ENCODE measurements at regions not wholly inside any gene's neighbourhood (a gene's known extent, or its start where the extent isn't known, plus 50 kb on each side); places are given as distances from the start of the nearest gene placed in this dataset.
"Not testable (repeated sequence)": the region's sequence is repeated elsewhere in the genome, so short reads cannot be mapped to it uniquely, and the experiment has no call there.

DNA sequence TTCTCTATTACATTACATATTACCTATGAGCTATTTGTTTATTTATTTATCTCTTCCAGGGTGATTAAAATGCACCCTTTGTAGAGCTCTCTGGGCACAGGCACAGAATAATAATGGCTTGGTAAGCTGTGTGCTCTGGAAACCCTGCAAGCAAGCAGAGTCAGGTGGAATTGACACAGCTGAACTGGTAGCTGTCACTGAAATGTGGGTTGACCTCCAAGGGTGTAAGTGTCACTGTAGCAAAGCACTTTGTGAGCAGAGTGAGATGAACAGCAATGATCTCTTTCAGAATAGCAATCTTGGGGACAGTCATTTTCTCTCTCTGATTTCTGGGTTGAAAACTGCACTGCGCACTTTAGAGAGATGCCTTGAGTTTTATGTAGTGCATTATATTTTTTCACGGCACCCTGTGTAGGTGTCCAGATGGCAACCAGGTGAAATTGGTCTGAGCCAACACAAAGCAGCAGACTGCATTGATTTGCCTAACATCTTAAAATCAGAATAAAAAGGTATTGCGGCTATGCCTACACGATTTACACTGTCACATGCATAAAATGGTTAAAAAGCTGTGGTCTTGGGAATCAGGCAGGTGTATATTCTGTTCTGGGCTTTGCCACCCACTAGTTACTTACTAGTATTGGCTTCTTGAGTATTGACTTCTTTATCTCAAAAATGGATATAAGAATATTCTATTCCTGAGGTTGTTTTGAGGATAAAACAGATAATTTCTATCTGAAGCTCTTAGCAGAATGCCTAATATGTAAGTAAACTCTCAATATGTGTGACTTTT is 450.3 kb downstream of the RAPGEF2 start:
- DNase-seq, result peak; percentile 6

DNA sequence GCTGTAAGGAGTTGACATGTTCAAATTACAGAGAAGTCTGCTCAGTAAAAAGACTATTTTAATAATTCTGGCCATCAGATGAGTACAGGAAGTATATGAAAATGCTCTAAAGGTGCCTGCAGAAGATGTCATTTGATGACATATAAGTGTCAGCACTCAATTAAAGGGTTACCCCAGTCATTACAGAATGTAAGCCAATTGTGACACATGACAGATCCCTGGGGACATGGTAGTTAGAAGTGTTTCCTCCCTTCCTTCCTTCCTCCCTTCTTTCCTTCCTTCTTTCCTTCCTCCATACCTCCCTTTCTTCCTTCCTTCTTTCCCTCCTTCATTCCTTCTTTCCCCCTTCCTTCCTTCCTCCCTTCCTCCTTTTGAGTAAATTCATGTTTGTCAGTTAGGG is 453.0 kb downstream of the RAPGEF2 start:
- no peak for DNase-seq

DNA sequence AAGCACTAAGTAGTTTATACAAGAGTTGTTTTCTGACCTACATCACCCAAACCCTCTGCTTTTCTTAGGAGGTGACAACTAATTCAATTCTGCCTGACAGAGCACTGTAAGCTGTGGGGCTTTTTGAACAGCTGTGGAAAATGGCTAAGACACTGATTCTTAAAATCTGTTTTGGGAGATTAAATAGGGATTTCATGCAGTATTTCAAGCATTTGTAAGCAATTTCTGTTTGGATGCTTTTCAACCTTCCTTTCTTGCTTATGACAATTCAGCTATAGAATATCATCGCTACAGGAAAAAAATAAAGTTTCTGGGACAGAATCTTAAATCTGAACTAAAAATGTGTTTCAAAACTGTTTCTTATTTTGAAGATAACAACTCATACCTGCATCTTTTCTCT is 459.5 kb downstream of the RAPGEF2 start:
- peak; percentile 17 for DNase-seq

DNA sequence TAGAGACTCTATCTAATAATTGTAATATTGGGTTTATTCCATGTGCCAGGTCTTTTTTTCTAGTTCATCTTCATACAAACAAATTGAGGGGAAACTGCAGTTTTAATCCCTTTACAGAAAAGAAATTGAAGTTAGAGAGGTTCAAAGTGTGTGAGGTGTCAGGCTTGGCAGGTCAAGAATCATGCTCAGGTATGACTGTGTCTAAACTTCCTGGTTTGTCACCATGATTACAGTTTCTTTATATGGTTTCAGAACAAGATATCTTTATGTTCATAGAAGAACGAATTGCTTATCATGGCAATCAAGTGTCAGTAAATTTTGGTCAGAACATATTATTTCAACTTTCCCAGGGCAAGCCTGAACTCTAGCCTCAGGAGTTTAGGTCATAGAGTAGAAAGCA is 460.4 kb downstream of the RAPGEF2 start:
- no peak for DNase-seq

DNA sequence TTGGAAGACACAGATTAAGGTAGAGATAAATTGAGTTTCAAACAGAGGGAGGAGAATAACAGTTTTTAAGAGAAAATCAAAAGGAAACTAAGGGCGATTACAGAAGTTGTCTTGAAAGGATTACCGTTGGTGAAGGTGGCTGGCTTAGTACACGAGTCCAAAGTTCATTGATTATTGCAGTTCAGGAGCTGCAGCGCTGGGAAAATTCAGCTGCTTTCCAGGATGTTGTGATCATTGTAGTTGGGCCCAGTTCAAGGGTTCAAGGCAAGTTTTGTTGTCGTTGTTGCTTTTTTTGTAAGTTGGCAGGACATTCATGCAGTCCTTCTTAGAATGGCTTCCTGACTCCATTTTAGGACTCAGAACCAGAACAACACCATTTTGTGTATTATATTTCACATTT is 461.7 kb downstream of the RAPGEF2 start:
- no peak for DNase-seq

DNA sequence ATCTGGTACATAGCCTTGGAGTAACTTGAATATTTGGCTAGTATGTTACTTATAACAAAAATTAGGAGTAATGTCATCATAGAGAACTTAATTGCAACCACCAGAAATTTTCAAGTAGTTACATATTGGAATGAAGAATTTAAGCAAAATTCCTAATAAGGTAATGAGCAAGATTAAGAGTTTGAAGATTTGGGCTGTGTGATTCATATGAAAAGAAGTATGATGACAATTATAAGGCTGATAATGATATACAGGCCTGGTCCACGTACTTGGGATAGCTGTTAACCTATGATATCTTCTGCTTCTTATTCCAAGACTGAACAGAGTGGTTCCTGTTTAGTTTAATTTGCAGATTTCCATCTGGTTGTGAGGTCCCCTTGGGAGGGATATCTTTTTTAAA is 463.9 kb downstream of the RAPGEF2 start:
- no peak for DNase-seq

DNA sequence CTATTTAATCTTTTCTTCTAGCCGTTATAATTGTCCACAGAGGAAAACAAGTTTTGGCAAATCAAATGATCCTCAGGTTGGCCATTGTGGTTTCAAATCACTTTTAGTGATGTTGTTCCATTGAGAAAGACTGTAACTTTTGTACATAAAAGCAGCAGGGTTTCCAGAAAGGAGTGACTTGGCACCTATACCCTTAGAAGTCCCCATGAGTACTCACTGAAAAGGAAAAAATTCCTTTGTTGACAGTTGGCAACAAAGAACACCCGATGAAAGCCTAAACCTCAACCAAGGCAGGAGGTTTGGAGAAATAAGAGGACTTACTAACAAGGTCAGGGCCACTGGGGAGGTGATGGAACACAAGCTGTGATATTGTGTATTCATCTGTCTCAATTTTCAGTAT is 474.4 kb downstream of the RAPGEF2 start:
- DNase-seq, result no peak

DNA sequence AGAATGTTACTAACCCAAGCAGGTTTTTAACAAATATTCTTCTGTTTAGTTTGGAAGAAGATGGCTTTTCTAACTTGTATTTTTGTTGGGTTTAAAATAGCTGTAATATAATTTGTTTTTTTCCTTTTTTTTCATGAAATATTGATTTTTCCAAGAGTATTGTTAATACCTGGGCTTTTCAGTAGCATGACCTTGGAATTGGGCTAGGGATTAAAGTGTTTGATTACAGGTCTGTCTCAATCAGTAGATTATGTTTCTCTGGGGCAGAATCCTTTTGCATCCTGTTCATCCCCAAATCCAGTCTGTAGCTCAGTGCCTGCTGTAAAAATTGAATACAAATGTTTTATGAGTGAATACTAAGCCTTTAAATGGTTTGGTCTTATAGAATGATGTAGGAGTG is 479.8 kb downstream of the RAPGEF2 start:
- no peak for DNase-seq

DNA sequence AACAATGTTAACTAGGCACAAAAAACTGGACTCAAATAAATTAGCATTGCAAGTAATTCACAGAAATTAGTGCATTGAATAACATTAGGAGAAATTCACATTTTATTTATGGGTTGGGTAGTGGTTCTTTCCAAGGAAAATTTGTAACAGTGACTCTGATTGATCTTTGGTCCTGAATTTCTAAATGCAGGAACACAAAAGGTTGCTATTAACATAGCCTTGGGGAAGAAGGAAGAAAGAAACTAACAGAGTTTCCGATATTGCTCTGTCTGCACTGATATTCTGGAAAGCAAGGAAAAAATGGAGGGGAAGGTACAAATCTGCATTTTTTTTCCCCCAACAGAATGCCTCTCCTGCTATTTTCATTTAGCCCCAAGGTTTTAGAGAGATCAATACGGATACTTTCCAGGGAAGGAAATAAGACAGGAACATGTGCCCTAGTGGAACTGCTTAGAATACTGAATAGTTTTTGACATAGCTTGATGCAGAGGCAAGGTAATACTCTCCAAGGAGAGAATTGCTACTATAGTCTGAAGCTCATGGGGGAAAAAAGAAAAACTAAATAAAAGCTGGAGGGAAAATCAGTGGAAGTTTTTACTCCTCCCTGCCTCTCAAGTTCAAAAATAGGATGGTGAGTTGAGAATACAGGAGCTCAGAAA is 490.1 kb downstream of the RAPGEF2 start:
- peak; percentile 3 for DNase-seq

DNA sequence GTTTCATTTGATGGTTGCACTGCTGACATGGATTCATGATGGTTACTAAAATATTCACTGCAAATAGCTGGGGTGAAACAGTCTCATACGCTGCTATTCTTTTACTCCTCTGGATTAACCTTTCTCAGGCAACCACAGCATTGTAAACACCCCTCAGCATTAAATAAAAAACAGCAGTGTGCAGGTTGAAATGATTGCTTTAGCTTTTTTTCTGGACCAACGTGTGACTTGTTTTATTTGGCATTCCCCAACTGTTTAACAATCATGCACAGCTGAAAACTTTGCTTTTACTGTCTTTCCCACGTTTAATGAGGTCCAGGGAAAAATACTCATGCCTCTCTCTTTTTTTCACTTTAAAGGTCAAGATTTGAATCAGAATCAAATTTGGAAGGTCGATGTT is 490.8 kb downstream of the RAPGEF2 start:
- DNase-seq, result no peak

DNA sequence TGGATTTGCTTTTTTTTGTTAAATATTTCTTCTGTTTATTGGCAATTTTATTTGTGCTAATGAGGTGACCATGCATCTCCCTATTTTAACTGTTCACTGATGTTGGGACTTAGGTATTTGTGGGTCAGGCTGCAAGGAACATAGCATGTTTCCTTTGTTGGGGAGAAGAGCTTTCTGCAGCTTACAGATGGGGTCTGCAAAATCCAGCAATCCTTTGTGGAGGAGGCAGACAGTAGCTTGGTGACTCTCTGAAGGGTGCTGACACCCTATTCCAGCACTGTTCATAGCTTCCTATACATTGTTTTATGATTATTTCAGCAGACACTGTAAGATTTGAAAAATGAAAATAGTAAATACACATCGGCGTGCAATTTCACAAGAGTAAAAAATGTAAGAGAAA is 491.7 kb downstream of the RAPGEF2 start:
- no peak for DNase-seq

DNA sequence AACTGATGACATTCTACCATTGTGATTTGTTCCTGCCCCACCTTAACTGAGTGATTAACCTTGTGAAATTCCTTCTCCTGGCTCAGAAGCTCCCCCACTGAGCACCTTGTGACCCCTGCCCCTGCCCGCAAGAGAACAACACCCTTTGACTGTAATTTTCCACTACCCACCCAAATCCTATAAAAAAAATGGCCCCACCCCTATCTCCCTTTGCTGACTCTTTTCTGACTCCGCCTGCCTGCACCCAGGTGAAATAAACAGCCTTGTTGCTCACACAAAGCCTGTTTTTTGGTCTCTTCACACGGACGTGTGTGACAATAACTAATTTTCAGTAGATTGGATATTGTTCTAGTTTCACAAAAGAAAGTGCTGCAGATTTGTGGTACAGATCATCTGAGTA is 492.2 kb downstream of the RAPGEF2 start:
- not testable (repeated sequence) for DNase-seq

DNA sequence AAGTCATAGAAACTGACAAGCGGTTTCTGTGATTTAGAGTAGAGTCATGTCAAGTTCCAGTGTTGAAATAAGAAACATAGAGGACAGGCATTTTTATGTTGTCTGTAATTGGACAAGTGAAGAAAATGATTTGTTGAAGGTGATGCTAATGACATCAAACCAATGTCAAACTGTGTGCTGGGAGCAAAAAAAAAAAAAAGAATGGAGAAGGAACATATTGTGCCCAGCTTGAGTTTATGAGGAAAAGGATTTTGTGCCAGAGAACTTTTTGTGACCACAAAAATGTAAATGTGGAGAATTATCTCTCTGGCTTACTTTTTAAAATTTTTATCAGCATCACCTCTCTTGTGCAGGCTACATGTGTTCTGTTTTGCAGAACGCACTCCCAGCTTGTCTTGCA is 495.7 kb downstream of the RAPGEF2 start:
- DNase-seq, result no peak

DNA sequence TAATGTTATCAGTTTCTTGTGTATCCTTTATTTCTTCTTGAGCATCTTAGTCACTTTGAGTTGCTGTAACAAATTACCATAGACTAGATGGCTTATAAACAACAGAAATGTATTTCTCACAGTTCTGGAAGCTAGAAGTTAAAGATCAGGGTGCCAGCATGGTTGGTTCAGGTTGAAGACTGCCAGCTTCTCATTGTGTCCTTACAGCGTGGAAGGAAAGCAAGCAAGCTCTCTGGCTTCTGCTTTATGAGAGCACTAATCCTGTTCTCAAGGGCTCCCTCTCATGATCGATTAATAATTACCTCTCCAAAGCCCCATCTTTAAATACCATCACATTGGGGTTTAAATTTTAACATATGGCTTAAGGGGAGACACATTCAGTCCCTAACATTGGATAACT is 497.2 kb downstream of the RAPGEF2 start:
- DNase-seq, result no peak

DNA sequence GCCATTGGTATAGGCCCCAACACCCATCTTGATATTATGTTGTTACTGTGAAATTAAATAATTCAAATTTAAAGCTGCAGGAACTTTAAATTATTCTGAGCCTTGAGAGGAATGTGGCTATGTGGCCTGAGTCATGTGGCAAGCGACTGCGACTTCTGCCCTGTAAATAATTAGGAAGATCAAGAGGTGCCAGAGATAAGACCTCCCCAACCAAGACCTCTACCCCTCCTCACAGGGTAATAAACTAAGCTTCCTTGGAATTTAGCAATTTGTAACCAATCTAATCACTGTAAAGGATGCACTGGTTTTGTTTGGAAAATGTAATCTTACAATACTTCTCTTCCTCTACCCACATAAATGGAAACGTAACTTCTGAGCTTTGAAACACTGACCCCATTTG is 501.9 kb downstream of the RAPGEF2 start:
- DNase-seq, result no peak

DNA sequence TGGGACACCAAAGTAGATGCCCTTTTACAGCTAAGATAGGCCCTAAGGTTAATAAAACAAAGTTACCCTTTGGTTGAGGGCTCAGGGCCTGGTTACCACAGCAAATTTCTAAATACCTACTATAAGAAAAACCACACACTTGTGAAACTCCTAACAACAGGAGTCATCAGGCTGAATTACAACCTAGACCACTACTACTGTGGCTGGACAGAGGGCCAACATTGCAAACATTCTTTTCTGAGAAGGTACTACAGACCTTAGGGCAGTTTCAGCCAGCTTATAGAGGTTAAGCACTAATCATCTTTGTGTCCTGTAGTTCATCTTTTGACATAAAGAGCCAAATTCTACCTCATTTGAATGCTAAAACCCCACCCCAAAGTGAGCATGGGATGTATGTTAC is 504.0 kb downstream of the RAPGEF2 start:
- DNase-seq, result no peak

DNA sequence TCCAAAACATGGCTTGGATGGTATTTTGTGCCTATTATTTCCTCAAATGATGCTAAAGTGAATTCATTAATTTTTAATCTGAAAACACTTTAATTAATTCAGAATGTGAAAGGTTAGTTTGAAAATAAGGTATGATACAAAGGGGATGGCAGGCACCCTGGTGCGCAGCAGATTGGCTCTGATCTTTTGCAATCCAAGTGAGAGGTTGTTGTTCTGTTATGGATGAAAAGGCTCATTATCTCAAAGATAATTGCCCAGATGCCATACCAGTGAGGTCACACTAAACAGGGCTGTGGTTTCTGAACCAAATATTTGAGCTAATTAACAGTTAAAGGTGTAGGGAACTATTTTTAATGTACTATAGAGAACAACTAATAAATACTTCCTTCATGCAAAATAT is 504.9 kb downstream of the RAPGEF2 start:
- DNase-seq, result peak; percentile 44

DNA sequence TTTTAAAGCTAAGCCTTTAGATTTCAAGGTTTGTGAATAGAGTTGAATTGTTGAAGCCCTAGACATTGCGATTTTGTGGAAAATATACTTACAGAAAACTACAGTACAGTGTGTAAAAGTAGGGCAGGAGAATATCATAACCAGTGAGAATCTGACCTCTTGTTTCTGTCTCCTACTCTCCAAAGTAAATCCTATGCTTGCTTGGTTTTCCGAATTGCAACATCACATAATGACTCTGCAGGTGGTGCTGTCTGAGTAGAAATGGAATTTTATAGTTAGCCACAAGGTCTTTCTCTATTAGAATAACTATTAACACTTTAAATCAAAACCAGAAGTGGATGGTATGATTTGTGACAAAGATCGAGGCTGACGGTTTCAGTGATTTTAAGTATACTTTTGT is 505.6 kb downstream of the RAPGEF2 start:
- peak; percentile 10 for DNase-seq

DNA sequence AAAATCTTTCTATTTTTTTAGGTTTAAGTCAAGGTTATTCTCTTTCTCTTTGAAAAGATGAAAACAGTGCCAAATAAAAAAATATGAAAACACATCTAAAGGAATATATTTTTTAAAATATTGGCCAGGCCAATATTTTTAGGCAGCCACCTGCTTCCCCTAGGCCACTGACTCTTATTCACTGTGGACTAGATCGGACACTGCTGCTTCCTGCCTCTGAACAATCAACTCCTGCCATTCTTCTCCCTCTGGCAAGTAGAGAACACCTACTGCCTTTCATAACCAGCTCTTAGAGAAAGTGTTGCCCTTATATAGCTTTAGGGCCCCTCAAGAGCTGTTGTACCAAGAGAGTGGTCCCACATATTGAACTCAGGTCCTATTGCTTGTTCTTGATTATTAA is 529.2 kb downstream of the RAPGEF2 start:
- DNase-seq, result no peak

DNA sequence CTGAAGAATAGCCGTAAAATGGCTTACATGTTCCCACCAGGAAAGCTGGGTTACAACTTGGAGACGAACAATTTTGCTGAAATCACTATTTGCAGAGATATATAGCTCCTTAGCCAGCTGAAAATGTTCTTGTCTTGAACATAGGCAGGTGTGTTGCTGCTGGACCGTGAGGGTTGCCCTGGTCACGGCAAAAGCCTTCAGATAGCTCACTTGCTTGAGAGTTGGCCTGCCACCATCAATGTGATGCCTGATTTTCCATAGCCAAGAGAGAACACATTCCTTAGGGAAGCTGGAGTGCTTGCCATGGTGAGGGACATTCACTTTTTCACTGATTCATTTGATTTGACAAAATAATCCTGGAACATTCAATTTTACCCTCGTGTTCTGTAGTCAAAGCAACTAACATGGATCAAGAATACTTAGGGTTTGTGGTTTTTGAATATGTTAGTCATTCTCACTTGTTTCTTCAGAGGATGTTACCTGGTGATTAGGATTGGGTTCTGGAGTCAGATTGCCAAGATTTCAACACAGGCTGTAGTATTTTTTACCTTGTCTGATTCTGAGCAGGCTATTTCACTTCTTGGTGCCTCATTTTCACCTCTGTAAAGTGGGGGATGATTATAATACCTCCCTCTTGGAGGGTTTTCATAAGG is 536.9 kb downstream of the RAPGEF2 start:
- DNase-seq, result no peak

DNA sequence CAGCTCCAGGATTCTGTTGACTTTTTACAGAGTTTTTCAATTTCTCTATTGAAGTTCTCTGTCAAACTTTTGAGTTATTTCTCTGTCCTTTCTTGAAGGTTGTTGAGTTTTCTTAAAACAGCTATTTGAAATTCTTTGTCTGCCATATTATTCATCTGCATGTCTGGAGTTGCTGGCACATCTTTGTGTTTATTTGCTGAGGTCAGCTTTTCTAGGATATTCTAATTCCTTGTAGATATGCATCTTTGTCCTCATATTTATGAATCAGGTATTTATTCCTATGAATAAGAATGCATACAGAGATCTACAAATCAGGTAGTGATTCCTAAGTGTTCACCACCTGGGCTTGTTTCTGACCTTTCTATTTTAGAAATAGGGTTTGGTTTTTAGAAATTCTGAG is 546.4 kb downstream of the RAPGEF2 start:
- no peak for DNase-seq

DNA sequence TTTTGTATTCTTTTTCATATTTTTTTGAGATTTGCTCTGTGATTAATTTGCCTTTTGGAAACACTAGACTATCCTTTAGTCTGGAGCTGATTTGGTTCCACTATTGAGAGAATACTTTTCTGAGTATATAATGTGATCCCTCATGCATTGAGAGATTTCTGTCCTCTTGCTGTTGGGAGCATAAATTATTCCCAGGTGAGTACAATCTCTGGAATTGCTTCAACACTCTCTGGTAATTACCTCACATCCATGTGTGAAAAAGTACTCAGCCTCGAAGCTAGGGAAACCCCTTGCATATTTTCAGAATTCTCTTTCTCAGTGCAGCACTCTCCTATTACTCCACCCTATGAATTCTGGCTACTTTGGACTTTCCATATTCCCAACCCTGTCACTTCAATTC is 550.0 kb downstream of the RAPGEF2 start:
- DNase-seq, result no peak

DNA sequence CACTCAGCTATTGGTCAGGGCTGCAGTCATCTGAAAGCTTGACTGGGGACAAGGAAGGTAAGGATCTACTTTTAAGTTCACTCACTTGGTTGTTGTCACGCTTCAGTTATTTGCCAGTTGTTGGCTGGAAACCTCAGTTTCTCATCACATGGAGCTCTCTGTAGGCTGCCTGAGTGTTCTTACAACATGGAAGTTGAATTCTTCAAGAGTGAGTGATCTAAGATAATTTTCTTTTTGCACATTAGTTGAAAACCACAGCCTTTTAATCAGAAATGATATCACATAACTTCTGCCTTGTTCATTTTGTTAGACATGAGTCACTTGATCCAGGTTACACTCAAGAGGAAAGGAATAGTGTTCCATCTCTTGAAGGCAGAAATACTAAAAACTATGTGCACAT is 552.7 kb downstream of the RAPGEF2 start:
- no peak for DNase-seq

DNA sequence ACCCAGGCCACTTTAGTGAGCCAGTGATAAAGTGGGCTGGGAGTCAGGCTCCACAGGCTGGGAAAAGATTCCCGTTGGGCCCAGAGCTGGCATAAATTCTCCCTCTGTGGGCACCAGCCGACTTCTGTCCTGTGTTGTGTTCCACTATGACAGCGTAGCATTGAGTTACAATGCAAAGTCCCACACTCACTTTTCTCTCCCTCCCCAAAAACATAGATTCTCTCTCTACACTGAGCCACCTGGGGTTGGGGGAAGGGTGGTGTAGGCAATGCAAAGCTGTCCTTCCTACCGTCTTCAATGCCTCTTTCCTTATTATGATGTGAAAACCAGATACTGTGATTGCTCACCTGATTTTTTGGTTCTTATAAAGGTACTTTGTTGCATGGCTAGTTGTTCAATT is 566.2 kb downstream of the RAPGEF2 start:
- DNase-seq, result no peak

Measured in eye (tissue), 1 donor.